MM.1S (cell line): ENCODE measurements at regions not wholly inside any gene's neighbourhood (a gene's known extent, or its start where the extent isn't known, plus 50 kb on each side); places are given as distances from the start of the nearest gene placed in this dataset.

Experiments
- CTCF ChIP-seq: fragments of 300-600 bp; sonication (generic); IDR thresholded peaks from 2 replicates; pipeline ENCODE4 v1.5.1; 2016; ENCODE audit warnings: antibody characterized with exemption, low read length, mixed read lengths
- EZH2phosphoT487 ChIP-seq: fragments of 300-600 bp; sonication (generic); IDR thresholded peaks from 2 replicates; pipeline ENCODE4 v1.6.1; 2018; ENCODE audit warnings: antibody characterized with exemption, low read length

- TF ChIP-seq CTCF (no peak), EZH2phosphoT487 (no peak)
These were observed 121.7 kb downstream of the TUSC1 start for GRCh38 chr9:25556540-25556939.
